Cardiac muscle cell (in vitro differentiated cells and primary cell): ENCODE measurements at regions not wholly inside any gene's neighbourhood (a gene's known extent, or its start where the extent isn't known, plus 50 kb on each side); places are given as distances from the start of the nearest gene placed in this dataset.

Experiments
- DNase-seq, 2 donors: peaks; one replicate each; pipeline versions ENCODE4 v3.0.0 to v3.0.0-alpha.2; 2010 to 2017; ENCODE audit warnings: low read depth in 1 of 2, low spot score in 1 of 2
- H3K27ac ChIP-seq: fragments of 200-600 bp; sonication (generic); 2 replicates; pipeline ENCODE4 v1.5.1; 2016
- H3K27me3 ChIP-seq: fragments of 200-600 bp; sonication (generic); 2 replicates; pipeline ENCODE4 v1.6.0; 2016; ENCODE audit warnings: control low read depth
- H3K36me3 ChIP-seq: fragments of 200-600 bp; sonication (generic); 2 replicates; pipeline ENCODE4 v1.5.1; 2016; ENCODE audit warnings: control low read depth
- H3K4me1 ChIP-seq: fragments of 200-600 bp; sonication (generic); 2 replicates; pipeline ENCODE4 v1.8.1; 2017; ENCODE audit warnings: low read depth, mild to moderate bottlenecking, mixed run types
- H3K4me3 ChIP-seq: fragments of 200-600 bp; sonication (generic); 2 replicates; pipeline ENCODE4 v1.5.1; 2016; ENCODE audit warnings: mild to moderate bottlenecking
- H3K9me3 ChIP-seq: fragments of 200-600 bp; sonication (generic); 2 replicates; pipeline ENCODE4 v1.5.1; 2017; ENCODE audit warnings: low read depth, mild to moderate bottlenecking, control low read depth
- CTCF ChIP-seq: IDR thresholded peaks from 2 replicates; pipeline ENCODE4 v1.5.1; 2012; ENCODE audit warnings: low read depth, mild to moderate bottlenecking, low read length

DNA sequence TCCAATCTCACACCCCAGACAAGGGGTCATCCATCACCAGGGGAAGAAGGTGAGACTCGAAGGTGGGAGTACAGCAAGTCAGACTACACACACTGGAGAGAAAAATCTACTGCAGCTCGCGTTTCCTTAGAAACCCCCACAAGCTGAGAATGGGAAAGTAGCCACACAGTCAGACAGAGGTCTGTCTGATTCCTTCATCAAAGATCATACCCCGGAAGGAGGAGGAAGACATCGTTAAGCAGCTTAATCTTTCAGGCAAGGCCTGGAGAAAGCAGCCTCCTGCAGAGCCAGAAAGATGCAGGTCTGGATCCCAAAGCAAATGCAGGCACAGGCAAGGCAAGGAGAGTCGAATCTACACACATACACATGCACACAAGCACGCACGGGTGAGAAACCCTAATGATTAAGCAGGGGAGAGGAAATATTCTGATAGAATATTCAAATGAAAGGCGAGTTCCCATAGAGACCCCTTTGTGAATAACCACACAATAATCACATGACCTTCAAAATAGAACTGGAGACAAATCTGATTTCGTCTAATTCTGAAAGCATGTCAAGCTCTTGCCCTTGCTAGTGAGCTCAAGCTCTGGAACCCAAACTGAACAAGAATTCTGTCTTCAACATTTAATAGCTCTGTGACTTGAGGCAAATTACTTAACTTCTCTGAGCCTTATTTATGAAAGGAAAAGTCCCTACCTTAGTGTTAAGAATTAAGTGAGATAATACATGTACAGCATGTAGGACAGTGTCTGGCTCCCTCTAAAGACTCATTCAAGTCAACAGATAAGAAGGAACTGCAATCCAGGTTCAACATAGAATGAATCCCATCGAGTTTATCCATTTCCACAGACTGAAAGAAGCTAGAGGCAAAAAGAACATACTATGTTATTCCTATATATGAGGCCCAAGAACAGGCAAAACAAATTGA is 387.8 kb downstream of the OMA1 start:
- no peak for DNase-seq
- no peaks in the 10 kb centered on the region for H3K9me3 ChIP-seq
- TF ChIP-seq CTCF, result no peak
- no peak overlapping the region for H3K27ac ChIP-seq
- H3K4me3 ChIP-seq, result no peak overlapping the region
- no peaks in the 10 kb centered on the region for H3K4me1 ChIP-seq
- H3K27me3 ChIP-seq, result no peaks in the 10 kb centered on the region
- H3K36me3 ChIP-seq, result no peaks in the 10 kb centered on the region

GRCh38 chr1:58158016-58158415 is 388.5 kb downstream of the OMA1 start:
- H3K27ac ChIP-seq, result no peak overlapping the region
- H3K4me3 ChIP-seq, result no peak overlapping the region
- H3K9me3 ChIP-seq, result no peaks in the 10 kb centered on the region
- no peak for TF ChIP-seq CTCF
- no peaks in the 10 kb centered on the region for H3K36me3 ChIP-seq
- DNase-seq, result no peak
- H3K4me1 ChIP-seq, result no peaks in the 10 kb centered on the region
- no peaks in the 10 kb centered on the region for H3K27me3 ChIP-seq

GRCh38 chr1:58157256-58157655 is 389.3 kb downstream of the OMA1 start:
- H3K9me3 ChIP-seq, result no peaks in the 10 kb centered on the region
- H3K4me3 ChIP-seq, result no peak overlapping the region
- no peak for DNase-seq
- H3K36me3 ChIP-seq, result no peaks in the 10 kb centered on the region
- no peak overlapping the region for H3K27ac ChIP-seq
- no peak for TF ChIP-seq CTCF
- no peaks in the 10 kb centered on the region for H3K4me1 ChIP-seq
- no peaks in the 10 kb centered on the region for H3K27me3 ChIP-seq

DNA sequence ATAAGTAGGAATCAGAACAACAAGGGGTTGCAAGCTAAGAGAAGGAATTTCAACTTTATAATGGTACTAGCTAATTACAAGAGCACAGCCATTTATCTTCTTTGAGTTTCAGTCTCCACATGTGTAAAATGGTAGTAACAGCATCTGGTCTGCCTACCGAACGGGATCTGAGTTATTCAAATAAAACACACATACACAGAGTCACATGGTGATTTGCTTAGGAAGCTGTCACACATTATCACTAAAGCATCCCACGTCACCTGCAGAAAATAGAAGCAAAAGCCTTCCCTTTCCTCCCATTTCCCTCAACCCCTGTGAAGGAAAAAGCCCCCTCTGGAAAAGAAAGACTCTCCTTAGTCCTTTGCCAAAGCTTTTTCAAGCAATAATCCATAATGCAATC is 389.7 kb downstream of the OMA1 start:
- H3K9me3 ChIP-seq, result no peaks in the 10 kb centered on the region
- TF ChIP-seq CTCF, result no peak
- H3K4me3 ChIP-seq, result no peak overlapping the region
- H3K27me3 ChIP-seq, result no peaks in the 10 kb centered on the region
- H3K36me3 ChIP-seq, result no peaks in the 10 kb centered on the region
- no peak for DNase-seq
- no peak overlapping the region for H3K27ac ChIP-seq
- no peaks in the 10 kb centered on the region for H3K4me1 ChIP-seq

GRCh38 chr1:58156124-58156468 is 390.4 kb downstream of the OMA1 start:
- H3K27ac ChIP-seq, result no peak overlapping the region
- no peaks in the 10 kb centered on the region for H3K4me1 ChIP-seq
- H3K36me3 ChIP-seq, result no peaks in the 10 kb centered on the region
- no peaks in the 10 kb centered on the region for H3K27me3 ChIP-seq
- no peak overlapping the region for H3K4me3 ChIP-seq
- no peak for DNase-seq
- TF ChIP-seq CTCF, result no peak
- no peaks in the 10 kb centered on the region for H3K9me3 ChIP-seq
